Right ventricle myocardium superior (tissue), 1 donor: ENCODE measurements at regions not wholly inside any gene's neighbourhood (a gene's known extent, or its start where the extent isn't known, plus 50 kb on each side); places are given as distances from the start of the nearest gene placed in this dataset.

Experiments
- ATAC-seq: fragments of 200-7000 bp; cut with Tn5 transposase; one replicate; pipeline ENCODE4 v1.9.1; 2020; ENCODE audit warnings: mild to moderate bottlenecking; ENCODE audit not compliant: poor library complexity
- DNase-seq: peaks from one replicate; pipeline ENCODE4 v3.0.0-alpha.2; 2020
- intact Hi-C: fragments of 100-400 bp; cut with DNase I; formaldehyde crosslinking; loops from one replicate; pipeline ENCODE4 v1.11.2; 2022
- donor health status: DM: no; HTN: yes; CAD: no; lungs with severe emphysema.

DNA sequence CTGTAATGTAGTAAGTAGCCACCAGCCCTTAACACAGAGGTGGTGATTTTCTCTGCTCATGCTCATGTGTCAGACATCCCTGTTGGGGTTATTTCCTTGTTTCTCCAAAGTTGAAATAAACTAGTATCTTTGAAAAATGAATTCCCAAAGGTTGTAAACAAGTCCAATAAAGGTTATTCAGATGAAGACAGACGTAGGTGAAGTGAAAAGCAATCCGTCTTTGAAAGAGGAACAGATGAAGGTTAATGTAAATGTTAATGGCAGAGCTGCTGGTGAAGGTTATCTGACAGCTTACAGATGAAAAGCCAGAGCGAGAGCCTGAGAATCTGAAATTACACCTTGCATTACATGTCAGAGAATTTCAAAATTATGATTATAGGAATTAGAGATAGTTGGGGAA lies 1604.0 kb downstream of the FAM181B start:
- DNase-seq, result no peak
- no peak for ATAC-seq
- intact Hi-C loops, result no loop called here

GRCh38 chr11:81112718-81113117 lies 1620.9 kb downstream of the FAM181B start:
- intact Hi-C loops, result no loop called here
- ATAC-seq (no peak), DNase-seq (no peak)

GRCh38 chr11:81104051-81104450 lies 1629.6 kb downstream of the FAM181B start:
- DNase-seq (no peak), ATAC-seq (no peak)
- intact Hi-C loops, result no loop called here

DNA sequence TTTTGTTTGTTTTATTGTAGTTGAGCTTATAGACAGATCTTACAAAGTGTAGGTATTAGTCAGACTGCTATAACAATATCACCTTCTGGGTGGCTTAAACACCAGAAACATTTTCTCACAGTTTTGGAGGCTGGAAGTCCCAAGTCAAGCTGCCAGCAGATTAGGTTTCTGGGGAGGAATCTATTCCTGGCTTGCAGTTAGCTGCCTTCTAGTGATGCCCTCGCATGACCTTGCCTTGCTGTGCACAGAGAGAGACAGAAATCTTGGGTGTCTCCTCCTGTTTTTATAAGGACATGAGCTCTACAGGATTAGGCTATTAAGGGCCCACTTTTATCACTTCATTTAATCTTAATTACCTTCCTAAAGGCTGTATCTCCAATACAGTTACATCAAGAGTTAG lies 1635.2 kb downstream of the FAM181B start:
- intact Hi-C loops, result no loop called here
- DNase-seq (no peak), ATAC-seq (peak; percentile 43)

DNA sequence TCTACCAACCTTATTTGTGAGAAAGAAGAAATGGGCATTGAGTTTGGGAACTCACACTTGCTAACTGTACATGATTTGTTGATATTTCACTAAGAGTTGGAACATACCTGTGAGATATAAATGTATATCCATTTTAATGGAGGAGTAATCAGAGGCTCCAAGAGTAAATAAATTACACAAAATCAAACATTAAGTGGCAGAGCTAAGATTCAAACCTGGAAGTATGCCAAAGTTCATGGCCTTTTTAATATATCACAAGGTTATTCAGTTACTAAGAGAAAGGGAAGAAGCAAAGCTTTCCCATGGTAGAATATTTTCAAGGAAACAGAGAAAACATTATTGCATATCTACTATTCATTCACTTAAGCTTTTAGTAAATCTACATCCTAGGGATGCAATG lies 1641.1 kb downstream of the FAM181B start:
- intact Hi-C loops, result no loop called here
- no peak for DNase-seq
- no peak for ATAC-seq

- intact Hi-C loops, result no loop called here
- ATAC-seq (no peak), DNase-seq (no peak)
Measured at GRCh38 chr11:81089242-81089641, 1644.4 kb downstream of the FAM181B start.

DNA sequence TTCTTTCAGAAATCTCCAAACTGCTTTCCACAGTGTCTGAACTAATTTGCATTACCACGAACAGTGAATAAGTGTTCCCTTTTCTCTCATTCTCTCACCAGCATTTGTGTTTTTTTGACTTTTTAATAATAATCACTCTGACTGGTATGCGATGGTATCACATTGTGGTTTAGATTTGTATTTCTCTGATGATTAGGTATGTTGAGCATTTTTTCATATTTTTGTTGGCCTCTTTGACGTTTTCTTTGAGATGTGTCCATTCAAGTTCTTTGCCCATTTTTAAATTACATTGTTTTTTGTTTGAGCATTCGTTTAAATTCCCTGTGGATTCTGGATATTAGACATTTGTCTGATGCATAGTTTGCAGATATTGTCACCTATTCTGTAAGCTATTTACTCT lies 1639.6 kb upstream of the TENM4 start:
- intact Hi-C loops, result no loop called here
- DNase-seq (no peak), ATAC-seq (no peak)

DNA sequence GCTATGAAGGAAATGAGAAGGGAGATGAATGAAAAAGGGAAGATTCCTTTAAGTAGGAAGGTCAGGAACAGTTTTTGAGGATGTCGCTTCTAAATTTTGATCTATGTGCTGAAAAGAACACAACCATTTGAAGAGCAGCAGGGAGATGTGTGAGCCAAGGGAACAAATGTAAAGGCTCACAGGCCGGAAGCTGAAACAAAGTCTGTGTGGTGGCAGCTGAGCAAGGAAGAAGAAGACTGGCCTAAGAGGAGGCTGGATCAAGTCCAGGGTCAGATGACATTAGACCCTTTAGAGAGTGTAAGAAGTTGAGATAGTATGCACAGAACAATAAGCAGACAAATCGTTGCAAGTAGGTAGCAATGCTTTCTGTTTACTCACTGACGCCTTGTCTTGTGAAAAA lies 1631.4 kb upstream of the TENM4 start:
- DNase-seq (no peak), ATAC-seq (no peak)
- intact Hi-C loops, result no loop called here

DNA sequence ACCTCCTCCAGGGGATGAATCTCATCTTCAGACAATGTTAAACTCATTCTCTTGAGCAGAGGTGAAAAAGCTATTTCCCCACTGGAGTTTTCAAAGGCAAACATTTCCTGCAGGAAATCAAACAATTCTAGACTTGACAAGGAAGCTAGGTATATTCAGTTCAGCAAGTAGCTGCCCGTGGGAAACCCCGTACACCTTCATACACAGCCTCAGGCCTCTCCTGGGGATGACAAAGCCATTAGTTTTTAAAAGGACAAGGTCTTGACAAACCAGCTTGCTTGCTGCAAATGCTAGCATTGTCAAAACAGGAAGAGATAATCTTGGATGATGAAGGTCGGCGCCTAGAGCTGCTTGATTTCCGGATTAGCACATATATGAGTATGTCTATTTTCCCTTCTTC lies 1630.8 kb upstream of the TENM4 start:
- no peak for ATAC-seq
- DNase-seq, result no peak
- intact Hi-C loops, result no loop called here

GRCh38 chr11:81070948-81071347 lies 1630.1 kb upstream of the TENM4 start:
- intact Hi-C loops, result no loop called here
- ATAC-seq (no peak), DNase-seq (no peak)

DNA sequence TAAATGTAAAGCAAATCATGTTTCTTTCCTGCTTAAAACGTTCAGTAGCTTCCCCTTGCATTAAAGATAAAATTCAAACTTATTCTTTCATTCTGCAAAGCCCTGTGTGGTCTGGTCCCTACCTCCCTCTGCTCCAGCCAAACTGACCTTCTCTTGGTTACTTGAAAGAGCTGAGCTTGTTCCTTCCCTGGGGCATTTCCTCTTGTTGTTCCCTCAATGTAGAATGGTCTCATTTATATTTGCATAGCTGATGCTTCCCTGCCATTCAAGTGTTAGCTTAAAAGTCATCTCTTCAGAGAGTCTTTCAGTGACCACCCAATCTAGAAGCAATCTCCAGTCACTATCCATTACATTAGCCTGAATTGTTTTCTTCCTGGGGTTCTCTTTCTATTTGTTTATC lies 1618.5 kb upstream of the TENM4 start:
- DNase-seq (no peak), ATAC-seq (no peak)
- intact Hi-C loops, result no loop called here

DNA sequence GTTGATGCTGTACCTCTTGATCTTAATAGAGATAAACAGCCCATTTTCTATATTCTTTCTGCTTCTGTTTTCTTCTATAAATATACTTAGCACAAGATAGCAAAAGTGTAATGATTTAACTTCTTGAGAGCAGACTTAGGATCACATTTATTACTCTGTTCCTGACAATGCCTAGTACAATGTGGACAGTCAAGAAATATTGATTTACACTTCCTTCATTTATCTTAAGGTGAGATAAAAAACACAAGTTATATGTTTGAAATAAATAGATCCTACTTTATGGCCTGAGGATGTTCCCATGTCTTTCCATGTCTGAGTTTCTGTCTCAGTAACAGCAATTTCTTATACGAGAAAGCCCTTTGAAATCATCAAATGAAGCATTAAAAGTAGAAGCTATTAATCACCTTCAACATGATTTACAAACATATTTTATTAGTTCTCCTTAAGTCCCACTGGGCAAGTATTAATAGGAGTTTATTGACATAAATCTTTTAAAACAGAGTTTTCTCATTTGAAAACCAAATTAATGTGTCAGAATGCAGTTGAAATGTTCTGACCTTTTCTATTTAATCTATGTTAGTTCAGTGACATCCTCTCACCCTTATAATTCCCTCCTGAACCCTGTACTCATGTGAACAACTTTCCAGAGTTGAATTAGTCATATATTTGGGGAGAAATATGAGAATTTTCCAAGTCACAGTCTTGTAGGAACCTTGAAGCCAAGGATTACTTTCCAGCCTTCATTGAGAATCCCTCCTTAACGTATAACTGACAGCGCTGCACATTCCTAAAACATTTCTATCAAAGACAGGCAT lies 1611.7 kb upstream of the TENM4 start:
- intact Hi-C loops, result no loop called here
- DNase-seq (no peak), ATAC-seq (no peak)

GRCh38 chr11:81039916-81040524 lies 1599.2 kb upstream of the TENM4 start:
- no peak for ATAC-seq
- intact Hi-C loops, result no loop called here
- DNase-seq, result no peak

DNA sequence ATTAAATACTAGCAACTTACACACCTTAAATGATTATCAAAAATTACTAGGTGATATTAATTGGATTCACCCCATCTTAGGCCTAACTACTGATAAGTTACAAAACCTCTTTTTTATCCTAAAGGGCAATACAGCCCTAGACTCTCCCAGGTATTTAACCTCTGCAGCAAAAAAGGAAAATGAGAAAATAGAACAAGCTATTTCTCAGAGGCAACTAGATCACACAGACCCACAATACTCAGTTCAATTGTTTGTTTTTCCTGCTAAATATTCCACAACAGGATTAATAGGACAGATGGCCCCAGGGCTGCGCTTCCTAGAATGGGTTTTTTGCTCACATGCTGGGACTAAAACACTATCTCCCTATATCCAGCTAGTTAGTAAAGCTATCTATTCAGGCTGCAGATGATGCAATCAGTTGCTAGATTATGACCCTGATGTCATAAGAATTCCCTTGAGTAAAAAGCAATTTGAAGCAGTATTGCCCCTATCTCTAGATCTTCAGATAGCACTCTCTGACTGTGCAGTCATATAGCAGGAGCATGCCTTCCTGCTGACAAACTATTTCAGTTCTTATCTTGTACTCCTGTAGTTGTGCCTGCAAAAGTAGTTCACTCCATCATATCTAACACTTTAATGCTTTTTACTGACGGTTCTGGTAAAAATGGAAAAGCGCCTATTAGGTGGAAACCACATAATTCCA lies 1595.5 kb upstream of the TENM4 start:
- no peak for ATAC-seq
- DNase-seq, result no peak
- intact Hi-C loops, result no loop called here

DNA sequence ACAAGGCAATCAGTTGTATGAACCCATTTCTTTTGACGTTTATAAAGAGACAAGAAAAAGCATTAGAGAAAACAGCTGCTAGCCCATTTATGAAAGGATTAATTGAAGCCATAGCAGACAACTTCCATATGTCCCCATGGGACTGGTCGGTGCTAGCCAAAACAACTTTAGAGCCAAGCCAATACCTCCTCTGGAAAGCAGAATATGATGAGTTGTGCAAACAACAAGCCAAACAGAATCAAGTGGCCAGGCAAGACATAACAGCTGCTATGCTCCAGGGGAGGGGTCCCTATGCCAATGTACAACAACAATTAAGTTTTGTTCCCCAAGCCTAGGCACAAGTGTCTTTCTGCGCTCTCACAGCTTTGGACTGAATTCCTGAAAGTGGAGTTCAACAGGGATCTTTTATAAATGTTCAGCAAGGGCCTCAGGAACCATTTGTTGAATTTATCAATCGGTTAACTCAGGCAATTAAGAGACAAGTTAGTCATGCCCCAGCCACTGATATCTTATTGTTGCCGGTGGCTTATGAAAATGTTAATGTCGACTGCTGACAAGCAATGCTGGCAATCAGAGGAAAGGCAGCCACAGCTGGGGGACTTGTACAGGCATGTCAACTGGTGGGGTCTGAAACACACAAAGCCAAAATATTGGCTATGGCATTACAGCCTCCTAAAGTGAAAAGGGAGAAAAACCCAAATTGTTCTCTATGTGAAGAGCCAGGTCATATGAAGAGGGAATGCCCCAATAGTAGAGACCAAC lies 1593.1 kb upstream of the TENM4 start:
- ATAC-seq (peak; percentile 77), DNase-seq (no peak)
- intact Hi-C loops, result no loop called here

- ATAC-seq, result no peak
- intact Hi-C loops, result no loop called here
Measured at GRCh38 chr11:81032906-81033305, 1592.1 kb upstream of the TENM4 start.

GRCh38 chr11:81030186-81030585 lies 1589.4 kb upstream of the TENM4 start:
- DNase-seq (no peak), ATAC-seq (no peak)
- intact Hi-C loops, result no loop called here

More at GRCh38 chr11:81032906-81033305, 1592.1 kb upstream of the TENM4 start:
- no peak for DNase-seq

- DNase-seq, result no peak
- intact Hi-C loops, result no loop called here
Measured at GRCh38 chr11:81026032-81026431, 1585.2 kb upstream of the TENM4 start.

GRCh38 chr11:81022057-81022456 lies 1581.2 kb upstream of the TENM4 start:
- DNase-seq (no peak), ATAC-seq (no peak)
- intact Hi-C loops, result no loop called here

More at GRCh38 chr11:81026032-81026431, 1585.2 kb upstream of the TENM4 start:
- no peak for ATAC-seq
